DOHH2 (cell line): ENCODE measurements at regions not wholly inside any gene's neighbourhood (a gene's known extent, or its start where the extent isn't known, plus 50 kb on each side); places are given as distances from the start of the nearest gene placed in this dataset.

Source experiments
- H3F3A ChIP-seq: fragments of 200-600 bp; sonication (generic), shearing (Covaris generic); 2 replicates; pipeline ENCODE4 v1.6.0; 2016; ENCODE audit warnings: antibody characterized with exemption, mild to moderate bottlenecking; ENCODE audit not compliant: control insufficient read depth, insufficient read depth
- H3K27ac ChIP-seq: fragments of 200-600 bp; sonication (generic); 2 replicates; pipeline ENCODE4 v1.5.1; 2014; ENCODE audit warnings: low read depth, mild to moderate bottlenecking, low read length, moderate library complexity
- H3K27me3 ChIP-seq: fragments of 200-600 bp; sonication (generic); 2 replicates; pipeline ENCODE4 v1.6.1; 2014; ENCODE audit warnings: mild to moderate bottlenecking, low read length, mixed read lengths; ENCODE audit not compliant: control insufficient read depth
- H3K36me3 ChIP-seq: fragments of 200-600 bp; sonication (generic); 2 replicates; pipeline ENCODE4 v1.6.1; 2014; ENCODE audit warnings: mild to moderate bottlenecking, low read length, moderate library complexity, mixed read lengths; ENCODE audit not compliant: control insufficient read depth
- H3K4me1 ChIP-seq: fragments of 200-600 bp; sonication (generic); 2 replicates; pipeline ENCODE4 v1.6.1; 2014; ENCODE audit warnings: mild to moderate bottlenecking, low read length, mixed read lengths; ENCODE audit not compliant: control insufficient read depth
- H3K4me2 ChIP-seq: fragments of 200-600 bp; sonication (generic); 2 replicates; pipeline ENCODE4 v1.6.0; 2014; ENCODE audit warnings: mild to moderate bottlenecking, low read length, moderate library complexity
- H3K4me3 ChIP-seq: fragments of 200-600 bp; sonication (generic); 2 replicates; pipeline ENCODE4 v1.5.1; 2014; ENCODE audit warnings: mild to moderate bottlenecking, low read length, mixed read lengths
- H3K79me2 ChIP-seq: fragments of 200-600 bp; sonication (generic); 2 replicates; pipeline ENCODE4 v1.6.1; 2014; ENCODE audit warnings: mild to moderate bottlenecking, low read length, mixed read lengths; ENCODE audit not compliant: control insufficient read depth
- H3K9me2 ChIP-seq: fragments of 200-600 bp; sonication (generic); replicated peaks from 2 replicates; pipeline ENCODE4 v1.6.1; 2014; ENCODE audit warnings: mild to moderate bottlenecking, low read length, mixed read lengths; ENCODE audit not compliant: control insufficient read depth
- H3K9me3 ChIP-seq: fragments of 200-600 bp; sonication (generic); 2 replicates; pipeline ENCODE4 v1.6.1; 2014; ENCODE audit warnings: antibody characterized with exemption, low read length, mixed read lengths; ENCODE audit not compliant: control insufficient read depth, insufficient read depth
- H4K20me1 ChIP-seq: fragments of 200-600 bp; sonication (generic); 2 replicates; pipeline ENCODE4 v1.6.0; 2014; ENCODE audit warnings: low read depth, mild to moderate bottlenecking, antibody characterized with exemption, low read length, moderate library complexity; ENCODE audit not compliant: control insufficient read depth, insufficient read depth
- EZH2phosphoT487 ChIP-seq: fragments of 200-600 bp; sonication (generic); IDR thresholded peaks from 2 replicates; pipeline ENCODE4 v1.6.1; 2017; ENCODE audit warnings: borderline replicate concordance, mild to moderate bottlenecking, antibody characterized with exemption, low read length, moderate library complexity, mixed read lengths
- TF ChIP-seq, protein P1 (sequence below): fragments of 200-600 bp; sonication (generic); IDR thresholded peaks from one replicate; pipeline ENCODE4 v1.5.1; 2014; ENCODE audit warnings: antibody characterized with exemption, mild to moderate bottlenecking, low read depth, low read length; ENCODE audit not compliant: poor library complexity, severe bottlenecking

GRCh38 chr4:130486186-130486585 lies 1390.2 kb downstream of the C4orf33 start:
- Histone ChIP-seq H3K27me3 (no peaks in the 10 kb centered on the region), H3K9me2 (no peaks in the 10 kb centered on the region), H3K4me3 (no peak overlapping the region), H4K20me1 (no peaks in the 10 kb centered on the region), H3K27ac (no peak overlapping the region), H3F3A (no peaks in the 10 kb centered on the region), H3K4me1 (no peaks in the 10 kb centered on the region), H3K9me3 (no peaks in the 10 kb centered on the region), H3K4me2 (no peak overlapping the region), H3K79me2 (no peaks in the 10 kb centered on the region), H3K36me3 (no peaks in the 10 kb centered on the region)
- no peak for TF ChIP-seq EZH2phosphoT487
- TF ChIP-seq, protein P1, sequence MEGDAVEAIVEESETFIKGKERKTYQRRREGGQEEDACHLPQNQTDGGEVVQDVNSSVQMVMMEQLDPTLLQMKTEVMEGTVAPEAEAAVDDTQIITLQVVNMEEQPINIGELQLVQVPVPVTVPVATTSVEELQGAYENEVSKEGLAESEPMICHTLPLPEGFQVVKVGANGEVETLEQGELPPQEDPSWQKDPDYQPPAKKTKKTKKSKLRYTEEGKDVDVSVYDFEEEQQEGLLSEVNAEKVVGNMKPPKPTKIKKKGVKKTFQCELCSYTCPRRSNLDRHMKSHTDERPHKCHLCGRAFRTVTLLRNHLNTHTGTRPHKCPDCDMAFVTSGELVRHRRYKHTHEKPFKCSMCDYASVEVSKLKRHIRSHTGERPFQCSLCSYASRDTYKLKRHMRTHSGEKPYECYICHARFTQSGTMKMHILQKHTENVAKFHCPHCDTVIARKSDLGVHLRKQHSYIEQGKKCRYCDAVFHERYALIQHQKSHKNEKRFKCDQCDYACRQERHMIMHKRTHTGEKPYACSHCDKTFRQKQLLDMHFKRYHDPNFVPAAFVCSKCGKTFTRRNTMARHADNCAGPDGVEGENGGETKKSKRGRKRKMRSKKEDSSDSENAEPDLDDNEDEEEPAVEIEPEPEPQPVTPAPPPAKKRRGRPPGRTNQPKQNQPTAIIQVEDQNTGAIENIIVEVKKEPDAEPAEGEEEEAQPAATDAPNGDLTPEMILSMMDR, result no peak

DNA sequence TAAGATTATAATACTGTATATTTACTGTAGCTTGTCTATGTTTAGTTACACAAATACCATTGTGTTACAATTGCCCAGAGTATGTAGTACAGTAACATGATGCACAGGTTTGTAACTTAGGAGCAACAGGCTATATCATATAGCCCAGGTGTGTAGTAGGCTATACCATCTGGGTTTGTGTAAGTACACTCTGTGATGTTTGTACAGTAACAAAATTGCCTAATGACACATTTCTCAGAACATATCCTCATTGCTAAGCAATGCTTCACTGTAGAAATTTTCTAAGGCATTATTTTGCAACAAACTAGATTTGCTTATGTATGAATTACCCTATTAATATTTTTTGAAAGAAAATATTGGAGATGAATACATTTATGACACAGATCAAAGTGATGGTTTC lies 1390.9 kb downstream of the C4orf33 start:
- no peaks in the 10 kb centered on the region for H3K9me2 ChIP-seq
- no peaks in the 10 kb centered on the region for H3K9me3 ChIP-seq
- no peaks in the 10 kb centered on the region for H3K79me2 ChIP-seq
- no peaks in the 10 kb centered on the region for H3K4me1 ChIP-seq
- H3F3A ChIP-seq, result no peaks in the 10 kb centered on the region
- H3K27ac ChIP-seq, result no peak overlapping the region
- H3K4me3 ChIP-seq, result no peak overlapping the region
- no peaks in the 10 kb centered on the region for H3K27me3 ChIP-seq
- no peaks in the 10 kb centered on the region for H3K36me3 ChIP-seq
- no peak for TF ChIP-seq EZH2phosphoT487
- TF ChIP-seq, protein P1, result no peak
- no peak overlapping the region for H3K4me2 ChIP-seq
- H4K20me1 ChIP-seq, result no peaks in the 10 kb centered on the region

DNA sequence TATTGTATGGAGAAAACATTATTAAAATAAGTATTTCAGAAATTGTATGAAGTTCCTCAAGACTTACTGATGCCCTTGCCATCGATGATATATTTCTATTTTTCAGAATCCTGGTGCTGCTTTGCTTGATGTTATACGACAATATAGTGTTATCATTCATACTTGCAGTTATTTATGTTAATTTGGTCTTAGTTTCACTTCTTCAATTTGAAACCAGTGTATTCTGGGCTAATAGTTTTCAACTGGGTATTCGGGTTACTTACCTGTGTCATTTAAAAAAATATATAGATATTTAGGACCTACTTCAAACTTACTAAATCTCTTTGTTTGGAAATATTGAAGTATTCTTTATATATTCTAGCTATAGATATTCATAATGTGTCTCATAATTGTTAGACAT lies 1414.7 kb downstream of the C4orf33 start:
- Histone ChIP-seq H3K36me3 (no peaks in the 10 kb centered on the region), H3K27ac (no peak overlapping the region), H3K4me3 (no peak overlapping the region), H3F3A (no peaks in the 10 kb centered on the region), H3K9me2 (no peaks in the 10 kb centered on the region), H3K27me3 (no peaks in the 10 kb centered on the region), H3K4me1 (no peaks in the 10 kb centered on the region), H4K20me1 (no peaks in the 10 kb centered on the region), H3K79me2 (no peaks in the 10 kb centered on the region), H3K4me2 (no peak overlapping the region), H3K9me3 (no peaks in the 10 kb centered on the region)
- TF ChIP-seq EZH2phosphoT487, result no peak
- TF ChIP-seq, protein P1, result no peak

GRCh38 chr4:130511776-130512175 lies 1415.8 kb downstream of the C4orf33 start:
- H3K27me3 ChIP-seq, result no peaks in the 10 kb centered on the region
- no peaks in the 10 kb centered on the region for H4K20me1 ChIP-seq
- no peak overlapping the region for H3K27ac ChIP-seq
- H3K36me3 ChIP-seq, result no peaks in the 10 kb centered on the region
- H3K4me1 ChIP-seq, result no peaks in the 10 kb centered on the region
- H3K9me2 ChIP-seq, result no peaks in the 10 kb centered on the region
- no peak overlapping the region for H3K4me2 ChIP-seq
- H3K79me2 ChIP-seq, result no peaks in the 10 kb centered on the region
- H3K9me3 ChIP-seq, result no peaks in the 10 kb centered on the region
- no peaks in the 10 kb centered on the region for H3F3A ChIP-seq
- H3K4me3 ChIP-seq, result no peak overlapping the region
- TF ChIP-seq, protein P1, result no peak
- TF ChIP-seq EZH2phosphoT487, result no peak
